Esophagus muscularis mucosa (tissue), 4 donors: ENCODE measurements at regions not wholly inside any gene's neighbourhood (a gene's known extent, or its start where the extent isn't known, plus 50 kb on each side); places are given as distances from the start of the nearest gene placed in this dataset.

ENCODE experiments used
- DNase-seq: peaks from one replicate; pipeline ENCODE4 v3.0.0-alpha.2; 2017; ENCODE audit errors: extremely low spot score
- H3K27ac ChIP-seq, 4 donors: fragments of 200-600 bp; sonication (generic); replicated peaks in 1 of 4; 1 replicate in 3 of 4; 2 replicates in 1 of 4; pipeline ENCODE4 v1.5.1; 2016 to 2019; ENCODE audit warnings: mild to moderate bottlenecking in 1 of 4
- H3K27me3 ChIP-seq, 4 donors: fragments of 200-600 bp; sonication (generic); one replicate each; pipeline versions ENCODE4 v1.5.1 to v1.6.0; 2016 to 2019
- H3K36me3 ChIP-seq, 4 donors: fragments of 200-600 bp; sonication (generic); one replicate each; pipeline ENCODE4 v1.5.1; 2016 to 2019
- H3K4me1 ChIP-seq, 4 donors: fragments of 200-600 bp; sonication (generic); one replicate each; pipeline ENCODE4 v1.5.1; 2016 to 2019
- H3K4me3 ChIP-seq, 4 donors: fragments of 200-600 bp; sonication (generic); 1 replicate in 2 of 4; 2 replicates in 2 of 4; pipeline ENCODE4 v1.5.1; 2016 to 2019; ENCODE audit warnings: mild to moderate bottlenecking in 4 of 4, moderate library complexity in 1 of 4
- H3K9me3 ChIP-seq, 4 donors: fragments of 200-600 bp; sonication (generic); 1 replicate in 3 of 4; 2 replicates in 1 of 4; pipeline ENCODE4 v1.5.1; 2016 to 2019
- CTCF ChIP-seq, 3 experiments: fragments of 200-600 bp in 2 of 3; fragments of 450-650 bp in 1 of 3; sonication (generic) in 2 of 3; IDR thresholded peaks; one replicate each; pipeline ENCODE4 v1.5.1; 2017 to 2019; ENCODE audit warnings: antibody characterized with exemption in 3 of 3, mild to moderate bottlenecking in 2 of 3, moderate library complexity in 1 of 3
- EP300 ChIP-seq: sonication (generic); formaldehyde crosslinking; IDR thresholded peaks from one replicate; pipeline ENCODE4 v1.6.1; 2017; ENCODE audit warnings: antibody characterized with exemption
- POLR2A ChIP-seq: fragments of 450-650 bp; IDR thresholded peaks from one replicate; pipeline ENCODE4 v1.6.1; 2017; ENCODE audit warnings: antibody characterized with exemption, moderate library complexity, mild to moderate bottlenecking, low read depth
- POLR2AphosphoS5 ChIP-seq, 2 donors: sonication (generic); formaldehyde crosslinking; IDR thresholded peaks; one replicate each; pipeline ENCODE4 v1.6.1; 2017; ENCODE audit warnings: antibody characterized with exemption in 2 of 2
- WGBS: methylation state at CpG from one replicate; pipeline ENCODE4 v1.1.5; 2018; 5-methylcytosine and 5-hydroxymethylcytosine counted together
- intact Hi-C: fragments of 100-400 bp; cut with DNase I; formaldehyde crosslinking; loops from one replicate; pipeline ENCODE4 v1.15.1; 2023

- TF ChIP-seq POLR2A (no peak), EP300 (no peak), POLR2AphosphoS5 (IDR thresholded peaks at IDR 0.05) (no peak), CTCF (IDR thresholded peaks at IDR 0.05) (no peak)
- Histone ChIP-seq H3K27ac (no peak overlapping the region), H3K36me3 (no peaks in the 10 kb centered on the region), H3K4me1 (no peaks in the 10 kb centered on the region), H3K27me3 (no peaks in the 10 kb centered on the region), H3K9me3 (peaks cover 0 to 8% (median 0%) of the 10 kb centered on the region in 4 donors), H3K4me3 (no peak overlapping the region)
- WGBS, result 35% methylated on average over 2 of the region's 2 CpGs
- no peak for DNase-seq
- intact Hi-C loops, result no loop called here
These were observed 1158.6 kb downstream of the CDH12 start for GRCh38 chr5:21694567-21694966.

GRCh38 chr5:21693591-21693990 is 1159.6 kb downstream of the CDH12 start:
- Histone ChIP-seq H3K27me3 (no peaks in the 10 kb centered on the region), H3K4me3 (no peak overlapping the region), H3K4me1 (no peaks in the 10 kb centered on the region), H3K36me3 (no peaks in the 10 kb centered on the region), H3K27ac (no peak overlapping the region), H3K9me3 (peaks cover 0 to 8% (median 0%) of the 10 kb centered on the region in 4 donors)
- no peak for DNase-seq
- TF ChIP-seq POLR2AphosphoS5 (IDR thresholded peaks at IDR 0.05) (no peak), CTCF (IDR thresholded peaks at IDR 0.05) (no peak), POLR2A (no peak), EP300 (no peak)
- intact Hi-C loops, result no loop called here

DNA sequence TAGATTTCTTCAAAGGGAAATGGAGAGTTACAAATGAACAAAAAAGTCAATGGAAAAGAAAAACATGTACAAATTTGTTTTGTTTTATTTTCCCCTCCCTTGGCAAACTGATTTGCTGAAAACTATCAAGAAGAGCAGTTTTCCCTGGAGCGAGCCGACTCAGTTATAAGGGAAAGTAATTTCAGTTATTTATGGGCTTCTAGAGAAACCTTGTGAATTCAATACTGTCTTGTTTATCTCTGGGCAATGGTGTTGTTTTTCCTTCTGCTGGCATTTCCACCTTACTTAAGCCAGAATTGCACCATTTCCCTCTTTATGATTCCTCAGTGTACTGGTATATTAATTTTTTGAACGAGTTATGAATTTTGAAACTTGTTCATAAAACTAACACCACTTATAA is 1163.6 kb downstream of the CDH12 start:
- Histone ChIP-seq H3K36me3 (no peaks in the 10 kb centered on the region), H3K27ac (no peak overlapping the region), H3K9me3 (no peaks in the 10 kb centered on the region), H3K4me3 (no peak overlapping the region), H3K4me1 (no peaks in the 10 kb centered on the region), H3K27me3 (no peaks in the 10 kb centered on the region)
- TF ChIP-seq CTCF (IDR thresholded peaks at IDR 0.05) (no peak), POLR2AphosphoS5 (IDR thresholded peaks at IDR 0.05) (no peak)
- WGBS, result 81% methylated on average over 3 of the region's 3 CpGs
- DNase-seq, result no peak
- intact Hi-C loops, result no loop called here

DNA sequence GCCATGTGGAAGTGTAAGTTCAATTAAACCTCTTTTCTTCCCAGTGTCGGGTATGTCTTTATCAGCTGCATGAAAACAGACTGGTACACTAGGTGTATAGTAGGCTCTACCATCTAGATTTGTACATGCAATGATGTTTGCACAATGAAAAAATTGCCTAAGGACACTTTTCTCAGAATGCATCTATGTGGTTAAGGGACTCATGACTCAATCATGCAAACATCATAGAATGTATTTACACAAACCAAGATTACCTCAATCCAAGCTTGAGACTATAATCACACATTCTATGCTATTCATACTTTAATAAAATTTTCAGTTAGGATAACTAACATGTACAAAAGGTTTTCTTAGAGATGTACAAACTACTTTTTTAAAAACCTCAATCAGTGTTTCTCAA is 1164.5 kb downstream of the CDH12 start:
- no peaks in the 10 kb centered on the region for H3K9me3 ChIP-seq
- DNase-seq, result no peak
- intact Hi-C loops, result no loop called here
- no peaks in the 10 kb centered on the region for H3K4me1 ChIP-seq
- no peak for TF ChIP-seq POLR2A
- no peak overlapping the region for H3K4me3 ChIP-seq
- no peaks in the 10 kb centered on the region for H3K36me3 ChIP-seq
- WGBS, result 93% methylated on average over 1 of the region's 1 CpG
- H3K27me3 ChIP-seq, result no peaks in the 10 kb centered on the region
- H3K27ac ChIP-seq, result no peak overlapping the region

DNA sequence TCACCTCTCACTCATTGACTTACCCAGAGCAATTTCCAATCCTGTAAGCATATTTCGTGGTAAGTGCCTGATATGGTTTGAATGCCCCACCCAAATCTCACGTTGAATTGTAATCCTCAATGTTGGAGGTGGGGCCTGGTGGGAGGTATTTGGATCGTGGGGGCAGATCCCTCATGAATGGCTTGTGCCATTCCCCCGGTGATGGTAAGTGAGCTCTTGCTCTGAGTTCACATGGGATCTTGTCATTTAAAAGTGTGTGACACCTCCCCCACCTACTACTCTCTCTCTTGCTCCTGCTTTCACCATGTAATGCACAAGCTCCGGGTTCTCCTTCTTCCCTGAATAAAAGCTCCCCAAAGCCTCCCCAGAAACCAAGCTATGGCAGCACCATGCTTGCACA is 1165.5 kb downstream of the CDH12 start:
- Histone ChIP-seq H3K27ac (no peak overlapping the region), H3K4me1 (no peaks in the 10 kb centered on the region), H3K4me3 (no peak overlapping the region), H3K27me3 (no peaks in the 10 kb centered on the region), H3K36me3 (no peaks in the 10 kb centered on the region), H3K9me3 (no peaks in the 10 kb centered on the region)
- TF ChIP-seq POLR2AphosphoS5 (IDR thresholded peaks at IDR 0.05) (no peak), CTCF (IDR thresholded peaks at IDR 0.05) (no peak), POLR2A (no peak), EP300 (no peak)
- no peak for DNase-seq
- WGBS, result 74% methylated on average over 5 of the region's 5 CpGs
- intact Hi-C loops, result no loop called here
